Lower lobe of right lung (tissue), 2 donors: ENCODE measurements at regions not wholly inside any gene's neighbourhood (a gene's known extent, or its start where the extent isn't known, plus 50 kb on each side); places are given as distances from the start of the nearest gene placed in this dataset.
"Not testable (repeated sequence)": the region's sequence is repeated elsewhere in the genome, so short reads cannot be mapped to it uniquely, and the experiment has no call there.

ENCODE experiments used
- ATAC-seq, 2 donors: fragments of 200-7000 bp; cut with Tn5 transposase; one replicate each; pipeline ENCODE4 v1.9.1; 2020 to 2022; ENCODE audit warnings: mild to moderate bottlenecking in 2 of 2, moderate library complexity in 2 of 2
- DNase-seq: peaks from one replicate; pipeline ENCODE4 v3.0.0-alpha.2; 2020
- H3K27ac ChIP-seq: fragments of 200-600 bp; one replicate; pipeline ENCODE4 v1.8.0; 2022
- H3K27me3 ChIP-seq: fragments of 200-600 bp; one replicate; pipeline ENCODE4 v1.8.0; 2022; ENCODE audit warnings: low read depth
- H3K36me3 ChIP-seq: fragments of 200-600 bp; one replicate; pipeline ENCODE4 v1.8.0; 2022; ENCODE audit warnings: mild to moderate bottlenecking
- H3K4me1 ChIP-seq: fragments of 200-600 bp; one replicate; pipeline ENCODE4 v1.8.0; 2022
- H3K4me3 ChIP-seq: fragments of 200-600 bp; one replicate; pipeline ENCODE4 v1.8.0; 2022; ENCODE audit warnings: mild to moderate bottlenecking
- H3K9me3 ChIP-seq: fragments of 200-600 bp; one replicate; pipeline ENCODE4 v1.8.0; 2022
- CTCF ChIP-seq: fragments of 200-600 bp; IDR thresholded peaks from one replicate; pipeline ENCODE4 v1.8.0; 2022; ENCODE audit warnings: antibody characterized with exemption, mild to moderate bottlenecking
- intact Hi-C: fragments of 100-400 bp; cut with DNase I; formaldehyde crosslinking; loops from one replicate; pipeline ENCODE4 v1.11.0; 2022
- donor health status: DM: no; HTN: yes; CAD: no; lungs with severe emphysema.

GRCh38 chr1:102234753-102235359, 238.1 kb upstream of the OLFM3 start:
- no peak for DNase-seq

GRCh38 chr1:102219463-102219862, 222.7 kb upstream of the OLFM3 start:
- Histone ChIP-seq H3K36me3 (no peaks in the 10 kb centered on the region), H3K4me3 (no peak overlapping the region), H3K4me1 (no peaks in the 10 kb centered on the region), H3K27ac (no peak overlapping the region), H3K27me3 (no peaks in the 10 kb centered on the region), H3K9me3 (no peaks in the 10 kb centered on the region)
- TF ChIP-seq CTCF, result no peak
- DNase-seq (no peak), ATAC-seq (no peak)
- intact Hi-C loops, result no loop called here

More at GRCh38 chr1:102234753-102235359, 238.1 kb upstream of the OLFM3 start:
- H3K4me3 ChIP-seq, result no peak overlapping the region
- no peaks in the 10 kb centered on the region for H3K36me3 ChIP-seq
- no peak for TF ChIP-seq CTCF
- no peak overlapping the region for H3K27ac ChIP-seq
- H3K27me3 ChIP-seq, result no peaks in the 10 kb centered on the region
- intact Hi-C loops, result no loop called here
- H3K9me3 ChIP-seq, result no peaks in the 10 kb centered on the region
- no peaks in the 10 kb centered on the region for H3K4me1 ChIP-seq
- no peak for ATAC-seq

- intact Hi-C loops, ATAC-seq, H3K4me1 ChIP-seq, DNase-seq, H3K9me3 ChIP-seq, H3K27me3 ChIP-seq, H3K36me3 ChIP-seq, H3K27ac ChIP-seq, H3K4me3 ChIP-seq: not testable (repeated sequence)
Measured at GRCh38 chr1:102210891-102211290, 214.2 kb upstream of the OLFM3 start.

GRCh38 chr1:102191723-102192122, 195.0 kb upstream of the OLFM3 start:
- ATAC-seq (peak; percentile 77 to 87), DNase-seq (no peak)
- no peaks in the 10 kb centered on the region for H3K4me1 ChIP-seq
- peak; percentile 37 for TF ChIP-seq CTCF
- no peaks in the 10 kb centered on the region for H3K36me3 ChIP-seq
- H3K4me3 ChIP-seq, result no peak overlapping the region
- no peaks in the 10 kb centered on the region for H3K27me3 ChIP-seq
- H3K27ac ChIP-seq, result no peak overlapping the region
- intact Hi-C loops, result no loop called here
- no peaks in the 10 kb centered on the region for H3K9me3 ChIP-seq

GRCh38 chr1:102190429-102190828, 193.7 kb upstream of the OLFM3 start:
- H3K36me3 ChIP-seq, result no peaks in the 10 kb centered on the region
- peak in 1 of 2 donors; percentile 23 for ATAC-seq
- no peak overlapping the region for H3K27ac ChIP-seq
- DNase-seq, result no peak
- H3K4me1 ChIP-seq, result no peaks in the 10 kb centered on the region
- no peak overlapping the region for H3K4me3 ChIP-seq
- no peaks in the 10 kb centered on the region for H3K9me3 ChIP-seq
- TF ChIP-seq CTCF, result no peak
- intact Hi-C loops, result no loop called here
- H3K27me3 ChIP-seq, result no peaks in the 10 kb centered on the region

GRCh38 chr1:102186536-102186935, 189.8 kb upstream of the OLFM3 start:
- Histone ChIP-seq H3K27ac (no peak overlapping the region), H3K4me3 (no peak overlapping the region), H3K9me3 (no peaks in the 10 kb centered on the region), H3K27me3 (no peaks in the 10 kb centered on the region), H3K36me3 (no peaks in the 10 kb centered on the region), H3K4me1 (no peaks in the 10 kb centered on the region)
- DNase-seq (no peak), ATAC-seq (no peak)
- TF ChIP-seq CTCF, result no peak
- intact Hi-C loops, result no loop called here
